HG03432 (cell line): ENCODE measurements at regions not wholly inside any gene's neighbourhood (a gene's known extent, or its start where the extent isn't known, plus 50 kb on each side); places are given as distances from the start of the nearest gene placed in this dataset.

ENCODE experiments used
- ATAC-seq: cut with Tn5 transposase; IDR thresholded peaks from one replicate; pipeline ENCODE4 v1.9.1; 2021; ENCODE audit warnings: mild to moderate bottlenecking, moderate library complexity; ENCODE audit not compliant: unreplicated experiment

- no peak for ATAC-seq
Observed at GRCh38 chr4:35879479-35879878, 364.8 kb downstream of the ARAP2 start.

GRCh38 chr4:35883108-35883507 is 361.2 kb downstream of the ARAP2 start:
- ATAC-seq: no peak

GRCh38 chr4:35884714-35885480 is 359.4 kb downstream of the ARAP2 start:
- no peak for ATAC-seq

- ATAC-seq: no peak
Observed at GRCh38 chr4:35897808-35898207, 346.5 kb downstream of the ARAP2 start.

GRCh38 chr4:35900286-35901243 is 343.7 kb downstream of the ARAP2 start:
- ATAC-seq: no peak

- peak; percentile 87 for ATAC-seq
Observed at GRCh38 chr4:35912174-35912573, 332.1 kb downstream of the ARAP2 start.

GRCh38 chr4:35918491-35918977 is 325.8 kb downstream of the ARAP2 start:
- ATAC-seq: no peak

- ATAC-seq: peak; percentile 93
Observed at GRCh38 chr4:35925806-35926205, 318.5 kb downstream of the ARAP2 start.

- no peak for ATAC-seq
Observed at GRCh38 chr4:35926788-35927187, 317.5 kb downstream of the ARAP2 start.

GRCh38 chr4:35933901-35934300 is 310.4 kb downstream of the ARAP2 start:
- no peak for ATAC-seq

GRCh38 chr4:35934320-35934981 is 309.9 kb downstream of the ARAP2 start:
- no peak for ATAC-seq

- no peak for ATAC-seq
Observed at GRCh38 chr4:35938936-35939335, 305.4 kb downstream of the ARAP2 start.

GRCh38 chr4:35939751-35940150 is 304.6 kb downstream of the ARAP2 start:
- ATAC-seq: no peak

GRCh38 chr4:35942092-35942491 is 302.2 kb downstream of the ARAP2 start:
- ATAC-seq: no peak

- ATAC-seq: no peak
Observed at GRCh38 chr4:35943606-35944005, 300.7 kb downstream of the ARAP2 start.

- no peak for ATAC-seq
Observed at GRCh38 chr4:35948171-35948570, 296.1 kb downstream of the ARAP2 start.

- ATAC-seq: no peak
Observed at GRCh38 chr4:35950442-35950841, 293.9 kb downstream of the ARAP2 start.

- ATAC-seq: no peak
Observed at GRCh38 chr4:35952751-35953150, 291.6 kb downstream of the ARAP2 start.

GRCh38 chr4:35963383-35963782 is 280.9 kb downstream of the ARAP2 start:
- no peak for ATAC-seq

GRCh38 chr4:35963974-35964515 is 280.3 kb downstream of the ARAP2 start:
- no peak for ATAC-seq

GRCh38 chr4:35965300-35965699 is 279.0 kb downstream of the ARAP2 start:
- ATAC-seq: peak; percentile 56
